SK-N-SH treated with all-trans-retinoic acid at 6 μM for 48 hours (cell line): ENCODE measurements at regions not wholly inside any gene's neighbourhood (a gene's known extent, or its start where the extent isn't known, plus 50 kb on each side); places are given as distances from the start of the nearest gene placed in this dataset.
"Not testable (repeated sequence)": the region's sequence is repeated elsewhere in the genome, so short reads cannot be mapped to it uniquely, and the experiment has no call there.

ENCODE experiments used
- ATAC-seq: fragments of 200-7000 bp; cut with Tn5 transposase; 3 replicates; pipeline ENCODE4 v1.9.1; 2020; ENCODE audit warnings: mild to moderate bottlenecking, moderate library complexity
- ARNTL ChIP-seq: fragments of 450-650 bp; formaldehyde crosslinking; IDR thresholded peaks from 2 replicates; pipeline ENCODE4 v1.5.0; 2020; ENCODE audit warnings: low read depth, mild to moderate bottlenecking, moderate library complexity, borderline replicate concordance
- CSDC2 ChIP-seq: fragments of 250-450 bp; sonication (Bioruptor Pico); IDR thresholded peaks from 2 replicates; pipeline ENCODE4 v1.5.0; 2020; ENCODE audit warnings: mild to moderate bottlenecking, moderate library complexity
- ESRRG ChIP-seq: fragments of 250-450 bp; sonication (Bioruptor Pico); IDR thresholded peaks from 2 replicates; pipeline ENCODE4 v1.6.1; 2021; ENCODE audit warnings: mild to moderate bottlenecking
- GLIS3 ChIP-seq: fragments of 250-450 bp; sonication (Bioruptor Pico); IDR thresholded peaks from 2 replicates; pipeline ENCODE4 v1.5.0; 2020; ENCODE audit warnings: mild to moderate bottlenecking, moderate library complexity
- ISL1 ChIP-seq: fragments of 250-450 bp; sonication (Bioruptor Pico); IDR thresholded peaks from 2 replicates; pipeline ENCODE4 v2.1.2; 2022; ENCODE audit warnings: mild to moderate bottlenecking, moderate library complexity
- OSR1 ChIP-seq: fragments of 250-450 bp; sonication (Bioruptor Pico); IDR thresholded peaks from 2 replicates; pipeline ENCODE4 v1.8.0; 2022; ENCODE audit warnings: moderate library complexity, mild to moderate bottlenecking, inconsistent platforms
- PPARA ChIP-seq: fragments of 250-450 bp; sonication (Bioruptor Pico); IDR thresholded peaks from 2 replicates; pipeline ENCODE4 v1.5.0; 2020; ENCODE audit warnings: mild to moderate bottlenecking, borderline replicate concordance
- RARB ChIP-seq: fragments of 250-450 bp; sonication (Bioruptor Pico); IDR thresholded peaks from 2 replicates; pipeline ENCODE4 v1.8.0; 2021; ENCODE audit warnings: mild to moderate bottlenecking, moderate library complexity
- SNAI2 ChIP-seq: fragments of 250-450 bp; sonication (Bioruptor Pico); IDR thresholded peaks from 2 replicates; pipeline ENCODE4 v1.5.0; 2020; ENCODE audit warnings: mild to moderate bottlenecking, moderate library complexity
- TCF4 ChIP-seq: fragments of 250-450 bp; sonication (Bioruptor Pico); IDR thresholded peaks from 2 replicates; pipeline ENCODE4 v1.8.0; 2021; ENCODE audit warnings: mild to moderate bottlenecking, moderate library complexity, borderline replicate concordance
- ZC3H10 ChIP-seq: fragments of 250-450 bp; sonication (Bioruptor Pico); IDR thresholded peaks from 2 replicates; pipeline ENCODE4 v1.5.1; 2021; ENCODE audit warnings: mild to moderate bottlenecking, moderate library complexity
- ZFP3 ChIP-seq: fragments of 250-450 bp; sonication (Bioruptor Pico); IDR thresholded peaks from 2 replicates; pipeline ENCODE4 v1.5.0; 2020; ENCODE audit warnings: mild to moderate bottlenecking, moderate library complexity
- ZFP30 ChIP-seq: fragments of 450-650 bp; formaldehyde crosslinking; IDR thresholded peaks from 2 replicates; pipeline ENCODE4 v1.5.0; 2022; ENCODE audit warnings: mild to moderate bottlenecking, moderate library complexity
- ZNF565 ChIP-seq: fragments of 450-650 bp; formaldehyde crosslinking; conservative IDR thresholded peaks from 2 replicates; pipeline ENCODE4 v1.5.0; 2020; ENCODE audit warnings: low read depth, mild to moderate bottlenecking, moderate library complexity
- ZNF70 ChIP-seq: fragments of 450-650 bp; formaldehyde crosslinking; IDR thresholded peaks from 2 replicates; pipeline ENCODE4 v1.5.0; 2020; ENCODE audit warnings: mild to moderate bottlenecking, moderate library complexity
- ZNF8 ChIP-seq: fragments of 450-650 bp; formaldehyde crosslinking; IDR thresholded peaks from 2 replicates; pipeline ENCODE4 v1.5.0; 2020; ENCODE audit warnings: mild to moderate bottlenecking, moderate library complexity
- TF ChIP-seq, protein P1 (sequence below): fragments of 250-450 bp; sonication (Bioruptor Pico); IDR thresholded peaks from 2 replicates; pipeline ENCODE4 v1.5.1; 2021; ENCODE audit warnings: mild to moderate bottlenecking, moderate library complexity
- TF ChIP-seq, protein P2 (sequence below): fragments of 250-450 bp; sonication (Bioruptor Pico); IDR thresholded peaks from 2 replicates; pipeline ENCODE4 v1.8.0; 2020; ENCODE audit warnings: mild to moderate bottlenecking, moderate library complexity, borderline replicate concordance
- TF ChIP-seq, protein P3 (sequence below): fragments of 250-450 bp; sonication (Bioruptor Pico); IDR thresholded peaks from 2 replicates; pipeline ENCODE4 v1.5.0; 2020; ENCODE audit warnings: mild to moderate bottlenecking, moderate library complexity
- TF ChIP-seq, protein P4 (sequence below): fragments of 250-450 bp; sonication (Bioruptor Pico); IDR thresholded peaks from 2 replicates; pipeline ENCODE4 v1.5.1; 2020; ENCODE audit warnings: low read depth, mild to moderate bottlenecking, moderate library complexity

DNA sequence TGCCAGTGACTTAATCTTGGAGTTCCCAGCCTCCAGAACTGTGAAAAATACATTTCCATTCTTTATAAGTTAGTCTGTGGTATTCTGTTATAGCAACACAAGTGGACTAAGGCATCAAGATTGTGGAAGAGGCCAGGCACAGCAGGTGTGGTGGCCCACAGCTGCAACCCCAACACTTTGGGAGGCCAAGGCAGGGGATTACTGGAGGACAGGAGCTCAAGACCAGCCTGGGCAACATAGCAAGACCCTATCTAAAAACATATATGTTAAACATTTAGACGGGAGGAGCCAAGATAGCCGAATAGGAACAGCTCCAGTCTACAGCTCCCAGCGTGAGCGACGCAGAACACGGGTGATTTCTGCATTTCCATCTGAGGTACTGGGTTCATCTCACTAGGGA lies 310.4 kb downstream of the FOXO1 start:
- TF ChIP-seq ZNF70 (CRISPR knock-in tag) (no peak), ARNTL (no peak), ZNF8 (no peak), RARB (CRISPR knock-in tag) (no peak), TCF4 (CRISPR knock-in tag) (no peak), ZC3H10 (no peak), PPARA (CRISPR knock-in tag) (no peak)
- TF ChIP-seq, protein P1, sequence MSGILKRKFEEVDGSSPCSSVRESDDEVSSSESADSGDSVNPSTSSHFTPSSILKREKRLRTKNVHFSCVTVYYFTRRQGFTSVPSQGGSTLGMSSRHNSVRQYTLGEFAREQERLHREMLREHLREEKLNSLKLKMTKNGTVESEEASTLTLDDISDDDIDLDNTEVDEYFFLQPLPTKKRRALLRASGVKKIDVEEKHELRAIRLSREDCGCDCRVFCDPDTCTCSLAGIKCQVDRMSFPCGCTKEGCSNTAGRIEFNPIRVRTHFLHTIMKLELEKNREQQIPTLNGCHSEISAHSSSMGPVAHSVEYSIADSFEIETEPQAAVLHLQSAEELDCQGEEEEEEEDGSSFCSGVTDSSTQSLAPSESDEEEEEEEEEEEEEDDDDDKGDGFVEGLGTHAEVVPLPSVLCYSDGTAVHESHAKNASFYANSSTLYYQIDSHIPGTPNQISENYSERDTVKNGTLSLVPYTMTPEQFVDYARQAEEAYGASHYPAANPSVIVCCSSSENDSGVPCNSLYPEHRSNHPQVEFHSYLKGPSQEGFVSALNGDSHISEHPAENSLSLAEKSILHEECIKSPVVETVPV (CRISPR knock-in tag) = no peak

DNA sequence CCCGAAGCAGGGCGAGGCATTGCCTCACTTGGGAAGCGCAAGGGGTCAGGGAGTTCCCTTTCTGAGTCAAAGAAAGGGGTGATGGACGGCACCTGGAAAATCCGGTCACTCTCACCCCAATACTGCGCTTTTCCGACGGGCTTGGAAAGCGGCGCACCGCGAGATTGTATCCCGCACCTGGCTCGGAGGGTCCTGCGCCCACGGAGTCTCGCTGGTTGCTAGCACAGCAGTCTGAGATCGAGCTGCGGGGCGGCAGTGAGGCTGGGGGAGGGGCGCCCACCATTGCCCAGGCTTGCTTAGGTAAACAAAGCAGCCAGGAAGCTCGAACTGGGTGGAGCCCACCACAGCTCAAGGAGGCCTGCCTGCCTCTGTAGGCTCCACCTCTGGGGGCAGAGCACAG lies 310.0 kb downstream of the FOXO1 start:
- not testable (repeated sequence) for ATAC-seq

More for the DNA sequence above, 310.4 kb downstream of the FOXO1 start:
- ATAC-seq = no peak

DNA sequence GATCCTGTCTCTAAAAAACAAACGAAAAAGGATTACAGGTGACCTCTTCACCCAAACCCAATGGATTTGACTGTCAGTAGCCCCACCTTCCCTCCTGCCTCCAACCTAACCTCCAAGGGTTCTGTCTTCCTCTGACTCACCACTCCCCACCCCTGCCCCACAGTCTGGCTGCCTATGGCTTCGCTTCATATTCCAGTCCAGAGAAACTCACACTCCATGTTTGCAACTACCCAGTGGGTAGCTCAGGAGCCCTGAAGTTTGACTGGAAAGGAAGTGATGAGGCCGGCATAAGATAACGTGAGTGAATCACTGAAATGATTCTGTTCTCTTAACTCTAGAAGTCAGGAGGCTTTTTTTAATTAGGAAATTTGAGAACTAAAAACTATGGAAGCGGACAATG lies 303.9 kb downstream of the FOXO1 start:
- TF ChIP-seq, protein P2, sequence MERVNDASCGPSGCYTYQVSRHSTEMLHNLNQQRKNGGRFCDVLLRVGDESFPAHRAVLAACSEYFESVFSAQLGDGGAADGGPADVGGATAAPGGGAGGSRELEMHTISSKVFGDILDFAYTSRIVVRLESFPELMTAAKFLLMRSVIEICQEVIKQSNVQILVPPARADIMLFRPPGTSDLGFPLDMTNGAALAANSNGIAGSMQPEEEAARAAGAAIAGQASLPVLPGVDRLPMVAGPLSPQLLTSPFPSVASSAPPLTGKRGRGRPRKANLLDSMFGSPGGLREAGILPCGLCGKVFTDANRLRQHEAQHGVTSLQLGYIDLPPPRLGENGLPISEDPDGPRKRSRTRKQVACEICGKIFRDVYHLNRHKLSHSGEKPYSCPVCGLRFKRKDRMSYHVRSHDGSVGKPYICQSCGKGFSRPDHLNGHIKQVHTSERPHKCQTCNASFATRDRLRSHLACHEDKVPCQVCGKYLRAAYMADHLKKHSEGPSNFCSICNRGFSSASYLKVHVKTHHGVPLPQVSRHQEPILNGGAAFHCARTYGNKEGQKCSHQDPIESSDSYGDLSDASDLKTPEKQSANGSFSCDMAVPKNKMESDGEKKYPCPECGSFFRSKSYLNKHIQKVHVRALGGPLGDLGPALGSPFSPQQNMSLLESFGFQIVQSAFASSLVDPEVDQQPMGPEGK = no peak
- TF ChIP-seq CSDC2 (CRISPR knock-in tag) = no peak
- no peak for TF ChIP-seq ZC3H10
- TF ChIP-seq, protein P3, sequence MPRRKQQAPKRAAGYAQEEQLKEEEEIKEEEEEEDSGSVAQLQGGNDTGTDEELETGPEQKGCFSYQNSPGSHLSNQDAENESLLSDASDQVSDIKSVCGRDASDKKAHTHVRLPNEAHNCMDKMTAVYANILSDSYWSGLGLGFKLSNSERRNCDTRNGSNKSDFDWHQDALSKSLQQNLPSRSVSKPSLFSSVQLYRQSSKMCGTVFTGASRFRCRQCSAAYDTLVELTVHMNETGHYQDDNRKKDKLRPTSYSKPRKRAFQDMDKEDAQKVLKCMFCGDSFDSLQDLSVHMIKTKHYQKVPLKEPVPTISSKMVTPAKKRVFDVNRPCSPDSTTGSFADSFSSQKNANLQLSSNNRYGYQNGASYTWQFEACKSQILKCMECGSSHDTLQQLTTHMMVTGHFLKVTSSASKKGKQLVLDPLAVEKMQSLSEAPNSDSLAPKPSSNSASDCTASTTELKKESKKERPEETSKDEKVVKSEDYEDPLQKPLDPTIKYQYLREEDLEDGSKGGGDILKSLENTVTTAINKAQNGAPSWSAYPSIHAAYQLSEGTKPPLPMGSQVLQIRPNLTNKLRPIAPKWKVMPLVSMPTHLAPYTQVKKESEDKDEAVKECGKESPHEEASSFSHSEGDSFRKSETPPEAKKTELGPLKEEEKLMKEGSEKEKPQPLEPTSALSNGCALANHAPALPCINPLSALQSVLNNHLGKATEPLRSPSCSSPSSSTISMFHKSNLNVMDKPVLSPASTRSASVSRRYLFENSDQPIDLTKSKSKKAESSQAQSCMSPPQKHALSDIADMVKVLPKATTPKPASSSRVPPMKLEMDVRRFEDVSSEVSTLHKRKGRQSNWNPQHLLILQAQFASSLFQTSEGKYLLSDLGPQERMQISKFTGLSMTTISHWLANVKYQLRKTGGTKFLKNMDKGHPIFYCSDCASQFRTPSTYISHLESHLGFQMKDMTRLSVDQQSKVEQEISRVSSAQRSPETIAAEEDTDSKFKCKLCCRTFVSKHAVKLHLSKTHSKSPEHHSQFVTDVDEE (CRISPR knock-in tag) = no peak
- TF ChIP-seq, protein P1 (CRISPR knock-in tag) = no peak
- TF ChIP-seq ISL1 (CRISPR knock-in tag) = no peak
- no peak for TF ChIP-seq ZNF8
- TF ChIP-seq ZFP3 (CRISPR knock-in tag) = no peak
- no peak for TF ChIP-seq ZNF70 (CRISPR knock-in tag)
- TF ChIP-seq ESRRG (CRISPR knock-in tag) = no peak
- no peak for TF ChIP-seq ZFP30 (CRISPR knock-in tag)
- TF ChIP-seq, protein P4, sequence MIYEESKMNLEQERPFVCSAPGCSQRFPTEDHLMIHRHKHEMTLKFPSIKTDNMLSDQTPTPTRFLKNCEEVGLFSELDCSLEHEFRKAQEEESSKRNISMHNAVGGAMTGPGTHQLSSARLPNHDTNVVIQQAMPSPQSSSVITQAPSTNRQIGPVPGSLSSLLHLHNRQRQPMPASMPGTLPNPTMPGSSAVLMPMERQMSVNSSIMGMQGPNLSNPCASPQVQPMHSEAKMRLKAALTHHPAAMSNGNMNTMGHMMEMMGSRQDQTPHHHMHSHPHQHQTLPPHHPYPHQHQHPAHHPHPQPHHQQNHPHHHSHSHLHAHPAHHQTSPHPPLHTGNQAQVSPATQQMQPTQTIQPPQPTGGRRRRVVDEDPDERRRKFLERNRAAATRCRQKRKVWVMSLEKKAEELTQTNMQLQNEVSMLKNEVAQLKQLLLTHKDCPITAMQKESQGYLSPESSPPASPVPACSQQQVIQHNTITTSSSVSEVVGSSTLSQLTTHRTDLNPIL = no peak
- no peak for ATAC-seq

DNA sequence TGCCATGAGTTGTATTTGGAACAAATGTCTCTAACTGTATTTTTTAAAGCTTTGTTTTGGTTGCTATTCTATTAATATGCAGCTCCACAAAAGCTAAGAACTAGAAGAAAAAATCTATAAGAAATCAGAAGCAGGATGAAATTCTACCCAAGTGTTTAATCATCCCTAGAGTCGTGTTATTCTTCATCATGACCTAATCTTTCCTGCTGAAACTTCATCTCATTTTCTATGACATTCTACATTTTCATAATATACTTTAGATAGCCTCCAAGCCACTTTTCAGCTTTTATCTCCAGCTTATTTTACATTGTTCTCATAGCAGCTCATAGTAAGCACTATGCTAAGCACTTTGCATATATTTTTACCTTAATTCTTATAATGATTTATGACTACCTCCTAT lies 302.8 kb downstream of the FOXO1 start:
- TF ChIP-seq OSR1 (CRISPR knock-in tag) (no peak), ZFP3 (CRISPR knock-in tag) (no peak), ARNTL (no peak), SNAI2 (CRISPR knock-in tag) (no peak), RARB (CRISPR knock-in tag) (no peak), ISL1 (CRISPR knock-in tag) (no peak), ZNF565 (no peak), PPARA (CRISPR knock-in tag) (no peak), GLIS3 (CRISPR knock-in tag) (no peak), TCF4 (CRISPR knock-in tag) (no peak)
- TF ChIP-seq, protein P2 = no peak
- TF ChIP-seq, protein P1 (CRISPR knock-in tag) = no peak
- TF ChIP-seq, protein P4 = no peak
- ATAC-seq = no peak
